A673 (cell line): ENCODE measurements at regions not wholly inside any gene's neighbourhood (a gene's known extent, or its start where the extent isn't known, plus 50 kb on each side); places are given as distances from the start of the nearest gene placed in this dataset.
"Not testable (repeated sequence)": the region's sequence is repeated elsewhere in the genome, so short reads cannot be mapped to it uniquely, and the experiment has no call there.

Experiments
- BruUV-seq: library from RNA; stranded (reverse); fragments of 400-500 nt; replicated peaks from 2 replicates; lab custom pipeline; 2021; lab: Mats Ljungman, UMichigan
- CTCF ChIA-PET: fragments of 300-600 bp; sonication (Branson Sonifier 250); formaldehyde crosslinking; loops from one replicate; lab custom pipeline; 2022; ENCODE audit warnings: antibody characterized with exemption; lab: Charles Lee
- POLR2A ChIA-PET: fragments of 300-600 bp; sonication (Branson Sonifier 250); formaldehyde crosslinking; loops from one replicate; lab custom pipeline; 2022; ENCODE audit warnings: antibody characterized with exemption; ENCODE audit not compliant: low non-redundant PET; lab: Charles Lee
- DNase-seq: peaks from one replicate; pipeline ENCODE4 v3.0.0-alpha.2; 2015; ENCODE audit warnings: low spot score
- H3K27ac ChIP-seq: fragments of 200-600 bp; sonication (generic); 2 replicates; pipeline ENCODE4 v1.5.1; 2016; ENCODE audit warnings: mixed run types, low read depth, mild to moderate bottlenecking, mixed read lengths, antibody characterized with exemption, low read length; ENCODE audit not compliant: poor library complexity, severe bottlenecking
- H3K27me3 ChIP-seq: fragments of 200-600 bp; sonication (generic); replicated peaks from 2 replicates; pipeline ENCODE4 v1.6.1; 2017; ENCODE audit warnings: mixed run types, low read depth, mild to moderate bottlenecking, mixed read lengths, antibody characterized with exemption, low read length; ENCODE audit not compliant: insufficient read depth, poor library complexity
- H3K36me3 ChIP-seq: fragments of 200-600 bp; sonication (generic); 2 replicates; pipeline ENCODE4 v1.6.1; 2016; ENCODE audit warnings: mixed run types, mild to moderate bottlenecking, mixed read lengths, antibody characterized with exemption, low read length; ENCODE audit not compliant: insufficient read depth, poor library complexity, severe bottlenecking
- H3K4me1 ChIP-seq: fragments of 200-600 bp; sonication (generic); 2 replicates; pipeline ENCODE4 v1.6.1; 2017; ENCODE audit warnings: mixed run types, mild to moderate bottlenecking, mixed read lengths, antibody characterized with exemption, low read length; ENCODE audit not compliant: insufficient read depth, poor library complexity, severe bottlenecking
- H3K4me3 ChIP-seq: fragments of 200-600 bp; sonication (generic); 2 replicates; pipeline ENCODE4 v1.5.1; 2016; ENCODE audit warnings: low read depth, mixed run types, mild to moderate bottlenecking, mixed read lengths, low read length; ENCODE audit not compliant: poor library complexity, severe bottlenecking
- H3K9me3 ChIP-seq: fragments of 200-600 bp; sonication (generic); 2 replicates; pipeline ENCODE4 v1.6.1; 2016; ENCODE audit warnings: mixed run types, low read depth, mild to moderate bottlenecking, mixed read lengths, antibody characterized with exemption, low read length; ENCODE audit not compliant: poor library complexity, severe bottlenecking
- EZH2 ChIP-seq: fragments of 200-600 bp; sonication (generic); IDR thresholded peaks from 2 replicates; pipeline ENCODE4 v1.6.1; 2017; ENCODE audit warnings: borderline replicate concordance, low read depth, mild to moderate bottlenecking, mixed read lengths, antibody characterized with exemption, low read length; ENCODE audit not compliant: poor library complexity, severe bottlenecking
- intact Hi-C: fragments of 100-400 bp; cut with micrococcal nuclease; formaldehyde crosslinking; loops from one replicate; pipeline ENCODE4 v1.10.0; 2022; ENCODE audit not compliant: unreplicated experiment
- TF ChIP-seq, protein P1 (sequence below): fragments of 300-800, 200-600 bp; sonication (generic); conservative IDR thresholded peaks from 2 replicates; pipeline ENCODE4 v1.5.1; 2017; ENCODE audit warnings: low read depth, mild to moderate bottlenecking, antibody characterized with exemption, low read length, moderate library complexity, mixed read lengths

DNA sequence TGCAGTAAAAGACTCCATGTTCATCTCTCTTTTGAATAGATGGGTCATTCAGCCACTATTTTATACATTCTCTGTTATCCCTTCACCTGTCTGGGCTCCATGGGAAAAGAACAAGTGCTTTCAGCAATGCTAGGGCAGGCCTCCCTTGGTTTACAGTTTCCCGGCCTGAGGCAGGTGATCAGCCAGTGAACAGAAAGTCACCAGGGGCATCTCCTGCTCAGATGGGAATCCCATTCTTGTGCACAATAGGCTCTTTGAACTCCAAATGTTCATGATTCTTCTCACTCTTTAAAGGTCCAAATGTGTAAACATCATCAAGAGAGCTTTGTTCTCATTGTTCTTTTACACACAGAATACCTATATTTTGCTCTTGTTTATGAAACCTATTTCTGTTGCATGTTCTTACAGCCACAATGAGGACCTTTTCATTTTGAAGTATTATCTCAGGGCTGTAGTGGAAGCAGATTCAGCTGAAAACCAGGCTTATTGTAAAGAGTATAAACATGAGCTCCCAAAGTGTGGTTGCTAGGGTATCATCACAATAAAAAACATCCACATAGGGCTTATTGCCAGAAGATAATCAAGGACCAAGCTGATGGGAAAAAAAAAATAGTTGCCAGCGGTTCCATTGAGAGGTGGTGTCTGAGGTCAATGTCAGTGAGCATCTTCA lies 267.1 kb upstream of the SGK1 start:
- no TSS peak for BruUV-seq
- ChIA-PET POLR2A (no interaction called here), CTCF (interaction anchor here (0.7 kb wide), 2 partner anchors 9 to 266 kb away, joined by 3 to 4 read pairs; no protein-coding TSS in a partner anchor)
- H3K36me3 ChIP-seq = no peaks in the 10 kb centered on the region
- no peak overlapping the region for H3K4me3 ChIP-seq
- no peak overlapping the region for H3K27ac ChIP-seq
- intact Hi-C loops = no loop called here
- H3K4me1 ChIP-seq = peaks cover 10% of the 10 kb centered on the region
- no peak for DNase-seq
- no peaks in the 10 kb centered on the region for H3K27me3 ChIP-seq
- no peak for TF ChIP-seq EZH2
- TF ChIP-seq, protein P1, sequence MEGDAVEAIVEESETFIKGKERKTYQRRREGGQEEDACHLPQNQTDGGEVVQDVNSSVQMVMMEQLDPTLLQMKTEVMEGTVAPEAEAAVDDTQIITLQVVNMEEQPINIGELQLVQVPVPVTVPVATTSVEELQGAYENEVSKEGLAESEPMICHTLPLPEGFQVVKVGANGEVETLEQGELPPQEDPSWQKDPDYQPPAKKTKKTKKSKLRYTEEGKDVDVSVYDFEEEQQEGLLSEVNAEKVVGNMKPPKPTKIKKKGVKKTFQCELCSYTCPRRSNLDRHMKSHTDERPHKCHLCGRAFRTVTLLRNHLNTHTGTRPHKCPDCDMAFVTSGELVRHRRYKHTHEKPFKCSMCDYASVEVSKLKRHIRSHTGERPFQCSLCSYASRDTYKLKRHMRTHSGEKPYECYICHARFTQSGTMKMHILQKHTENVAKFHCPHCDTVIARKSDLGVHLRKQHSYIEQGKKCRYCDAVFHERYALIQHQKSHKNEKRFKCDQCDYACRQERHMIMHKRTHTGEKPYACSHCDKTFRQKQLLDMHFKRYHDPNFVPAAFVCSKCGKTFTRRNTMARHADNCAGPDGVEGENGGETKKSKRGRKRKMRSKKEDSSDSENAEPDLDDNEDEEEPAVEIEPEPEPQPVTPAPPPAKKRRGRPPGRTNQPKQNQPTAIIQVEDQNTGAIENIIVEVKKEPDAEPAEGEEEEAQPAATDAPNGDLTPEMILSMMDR = no peak
- no peaks in the 10 kb centered on the region for H3K9me3 ChIP-seq

DNA sequence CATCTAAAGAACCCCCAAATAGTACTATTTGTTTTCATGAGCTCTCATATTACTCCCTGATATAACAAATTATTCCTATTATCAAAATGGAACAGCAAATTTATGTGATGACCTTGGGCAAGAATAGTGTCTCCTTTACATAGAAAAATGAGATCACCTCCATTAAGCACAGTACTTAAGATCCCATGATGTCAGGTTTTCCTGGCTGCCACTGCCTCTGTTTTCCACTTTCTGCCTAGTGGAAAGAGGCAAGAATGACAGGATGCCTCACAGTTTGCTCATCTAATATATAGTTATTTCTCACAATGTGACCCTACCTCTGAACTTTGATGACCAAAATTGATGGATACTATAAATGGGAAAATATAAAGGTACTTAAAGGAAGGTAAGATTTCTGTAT lies 260.1 kb upstream of the SGK1 start:
- no TSS peak for BruUV-seq
- H3K27ac ChIP-seq = no peak overlapping the region
- ChIA-PET CTCF (no interaction called here), POLR2A (no interaction called here)
- no peaks in the 10 kb centered on the region for H3K9me3 ChIP-seq
- no peak overlapping the region for H3K4me3 ChIP-seq
- no peaks in the 10 kb centered on the region for H3K27me3 ChIP-seq
- no peaks in the 10 kb centered on the region for H3K36me3 ChIP-seq
- intact Hi-C loops = no loop called here
- no peak for TF ChIP-seq EZH2
- TF ChIP-seq, protein P1 = no peak
- DNase-seq = no peak
- H3K4me1 ChIP-seq = no peaks in the 10 kb centered on the region

DNA sequence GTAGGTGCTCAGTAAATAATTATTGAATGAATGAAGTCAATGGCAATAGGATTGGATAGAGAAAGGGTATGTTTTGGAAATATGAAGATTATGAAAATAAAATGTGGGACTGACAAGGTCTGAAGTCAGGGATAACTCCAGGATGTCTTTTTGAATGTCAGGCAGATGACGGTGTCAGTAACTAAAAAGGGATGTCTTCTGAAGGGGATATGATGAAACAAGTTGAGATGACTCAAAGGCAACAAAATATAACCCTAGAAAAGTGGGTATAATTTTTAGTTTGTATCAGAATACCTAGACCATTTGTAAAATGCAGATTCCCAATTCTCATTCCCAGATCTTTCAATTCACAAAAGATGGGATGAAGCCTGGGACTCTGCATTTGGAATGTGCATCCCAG lies 257.3 kb upstream of the SGK1 start:
- H3K36me3 ChIP-seq = no peaks in the 10 kb centered on the region
- no peak overlapping the region for H3K27ac ChIP-seq
- BruUV-seq = no TSS peak
- intact Hi-C loops = no loop called here
- no peak for TF ChIP-seq EZH2
- POLR2A ChIA-PET = no interaction called here
- no peaks in the 10 kb centered on the region for H3K27me3 ChIP-seq
- no peaks in the 10 kb centered on the region for H3K4me1 ChIP-seq
- H3K4me3 ChIP-seq = no peak overlapping the region
- DNase-seq = no peak
- no peaks in the 10 kb centered on the region for H3K9me3 ChIP-seq
- CTCF ChIA-PET = no interaction called here

DNA sequence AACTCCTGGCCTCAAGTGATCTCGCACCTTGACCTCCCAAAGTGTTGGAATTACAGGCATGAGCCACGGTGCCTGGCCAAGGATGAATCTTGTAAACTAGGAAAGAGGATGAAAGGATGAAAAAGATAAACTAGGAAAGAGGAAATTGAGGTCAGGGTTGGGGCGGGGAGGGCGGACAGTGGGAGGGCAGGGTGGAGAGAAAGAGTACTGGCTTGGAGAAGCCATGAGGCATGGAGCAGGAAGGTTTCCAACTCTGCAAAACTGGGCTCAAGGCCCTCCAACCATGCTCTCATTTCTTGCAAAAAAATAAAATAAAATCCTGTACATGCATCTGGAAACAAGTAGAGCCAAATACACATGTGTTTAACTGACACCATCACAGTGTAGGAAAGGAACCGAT lies 256.6 kb upstream of the SGK1 start:
- no peak overlapping the region for H3K4me3 ChIP-seq
- H3K27ac ChIP-seq = no peak overlapping the region
- POLR2A ChIA-PET = interaction anchor here (0.6 kb wide), 1 partner anchor 12 kb away, joined by 4 read pairs; no protein-coding TSS in a partner anchor
- DNase-seq = no peak
- CTCF ChIA-PET = no interaction called here
- no TSS peak for BruUV-seq
- TF ChIP-seq, protein P1 = no peak
- no peak for TF ChIP-seq EZH2
- H3K36me3 ChIP-seq = no peaks in the 10 kb centered on the region
- H3K4me1 ChIP-seq = no peaks in the 10 kb centered on the region
- no peaks in the 10 kb centered on the region for H3K27me3 ChIP-seq
- intact Hi-C loops = no loop called here
- H3K9me3 ChIP-seq = no peaks in the 10 kb centered on the region

DNA sequence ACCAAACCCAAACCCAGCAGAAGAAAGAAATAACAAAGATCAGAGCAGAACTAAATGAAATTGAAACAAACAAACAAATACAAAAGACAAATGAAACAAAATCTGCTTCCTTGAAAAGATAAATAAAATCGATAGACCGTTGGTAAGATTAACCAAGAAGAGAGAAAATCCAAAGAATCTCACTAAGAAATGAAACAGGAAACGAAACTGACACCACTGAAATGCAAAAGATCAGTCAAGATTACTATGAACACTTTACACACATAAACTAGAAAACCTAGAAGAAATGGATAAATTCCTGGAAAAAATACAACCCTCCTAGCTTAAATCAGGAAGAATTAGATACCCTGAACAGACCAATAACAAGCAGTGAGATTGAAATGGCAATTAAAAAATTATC lies 252.1 kb upstream of the SGK1 start:
- H3K27ac ChIP-seq, H3K27me3 ChIP-seq, intact Hi-C loops, DNase-seq, CTCF ChIA-PET, H3K36me3 ChIP-seq, POLR2A ChIA-PET, BruUV-seq, H3K4me1 ChIP-seq, H3K4me3 ChIP-seq, H3K9me3 ChIP-seq: not testable (repeated sequence)
